Inflammatory macrophage (primary cell): ENCODE measurements at regions not wholly inside any gene's neighbourhood (a gene's known extent, or its start where the extent isn't known, plus 50 kb on each side); places are given as distances from the start of the nearest gene placed in this dataset.
"Not testable (repeated sequence)": the region's sequence is repeated elsewhere in the genome, so short reads cannot be mapped to it uniquely, and the experiment has no call there.

Experiments
- DNase-seq, 2 donors: peaks; one replicate each; pipeline ENCODE4 v3.0.0-alpha.2; 2020 to 2022

- no peak for DNase-seq
Observed at GRCh38 chr18:22753130-22753831, 179.8 kb upstream of the RBBP8 start.

- not testable (repeated sequence) for DNase-seq
Observed at GRCh38 chr18:22764005-22764404, 169.1 kb upstream of the RBBP8 start.

DNA sequence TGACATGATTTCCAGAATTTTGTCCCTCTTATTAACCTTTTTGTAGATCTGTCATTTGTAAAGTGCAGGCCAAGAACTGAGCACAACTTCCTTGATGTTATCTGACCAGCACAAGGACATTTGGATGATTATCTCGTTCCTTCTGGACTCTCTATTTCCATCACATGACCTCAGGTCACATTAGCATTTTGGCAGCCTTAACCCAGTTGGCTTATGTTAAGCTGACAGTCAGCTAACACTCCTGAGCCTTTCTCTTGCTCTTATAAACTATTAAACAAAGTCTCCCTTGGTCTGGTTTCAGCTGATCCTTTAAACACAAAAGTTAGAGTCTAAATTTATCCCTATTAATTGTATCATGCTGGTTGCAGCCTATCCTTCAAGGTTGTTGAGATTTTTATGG, 167.2 kb upstream of the RBBP8 start:
- DNase-seq: no peak

- DNase-seq: no peak
Observed at GRCh38 chr18:22767653-22768052, 165.5 kb upstream of the RBBP8 start.

GRCh38 chr18:22773944-22774343, 159.2 kb upstream of the RBBP8 start:
- no peak for DNase-seq

DNA sequence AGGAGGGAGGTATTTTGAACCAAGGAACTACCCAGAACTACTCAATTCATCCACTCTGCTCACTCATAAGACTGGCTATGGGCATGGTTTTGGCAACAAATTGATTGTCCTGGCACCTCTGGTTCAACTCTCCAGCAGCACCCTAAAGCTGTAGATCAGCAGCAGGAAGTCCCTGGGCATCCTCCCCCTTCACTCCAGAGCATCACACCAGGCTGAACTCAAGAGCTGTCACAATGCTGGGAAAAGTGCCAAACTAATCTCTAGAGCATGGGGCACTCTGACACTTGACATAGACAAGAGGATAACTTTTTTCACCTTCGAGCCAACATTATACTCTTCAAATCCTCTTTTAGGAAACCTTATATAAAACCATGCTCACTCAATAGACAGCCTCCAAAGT, 154.1 kb upstream of the RBBP8 start:
- DNase-seq: no peak

DNA sequence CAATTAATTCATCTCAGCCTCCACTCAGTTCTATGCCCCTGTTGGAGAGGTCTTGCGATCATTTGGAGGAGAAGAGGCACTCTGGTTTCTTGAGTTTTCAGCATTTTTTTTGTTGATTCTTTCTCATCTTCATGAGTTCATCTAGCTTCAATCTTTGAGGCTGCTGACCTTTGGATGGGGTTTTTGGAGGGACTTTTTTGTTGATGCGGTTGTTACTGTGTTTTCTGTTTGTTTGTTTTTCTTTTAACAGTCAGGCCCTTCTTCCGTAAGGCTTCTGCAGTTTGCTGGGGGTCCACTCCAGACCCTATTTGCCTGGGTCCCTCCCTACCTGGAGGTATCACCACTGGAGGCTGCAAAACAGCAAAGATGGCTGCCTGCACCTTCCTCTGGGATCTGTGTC, 149.9 kb upstream of the RBBP8 start:
- no peak for DNase-seq

DNA sequence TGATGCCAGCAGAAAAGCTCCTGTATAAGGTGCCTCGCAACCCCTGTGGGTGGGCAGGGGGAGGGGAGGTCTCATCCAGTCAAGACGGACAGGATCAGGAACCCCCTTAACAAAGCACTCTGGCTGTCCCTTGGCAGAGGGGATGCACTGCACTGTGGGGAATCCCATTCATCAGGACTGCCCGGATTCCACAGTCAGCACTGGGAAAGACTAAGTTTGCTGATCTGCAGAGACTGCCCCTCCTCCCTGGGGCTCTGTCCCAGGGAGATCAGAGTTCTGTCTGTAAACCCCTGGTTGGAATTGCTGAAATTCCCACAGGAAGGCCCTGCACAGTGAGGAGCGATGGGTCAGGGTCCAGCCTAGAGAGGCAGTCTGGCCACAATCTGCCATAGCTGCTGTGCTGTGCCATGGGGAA, 149.5 kb upstream of the RBBP8 start:
- DNase-seq: no peak

DNA sequence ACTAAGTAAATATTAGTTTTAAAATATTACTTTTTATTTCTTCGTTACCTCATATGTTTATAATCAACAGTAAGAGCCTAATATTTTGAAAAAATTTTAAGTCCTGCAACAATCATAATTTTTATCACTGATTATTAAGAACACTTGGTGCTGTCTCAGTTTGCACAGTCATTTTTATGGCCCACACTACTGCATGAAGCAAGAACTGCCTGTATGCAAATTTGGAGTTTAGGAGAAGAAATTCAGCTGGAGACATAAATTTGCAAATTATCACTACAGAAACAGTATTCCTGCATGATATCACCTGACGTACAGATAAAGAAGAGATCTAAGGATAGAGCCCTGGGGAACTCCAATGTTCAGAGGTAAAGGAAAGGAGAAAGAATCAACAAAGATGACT, 144.1 kb upstream of the RBBP8 start:
- DNase-seq: no peak

- DNase-seq: no peak
Observed at GRCh38 chr18:22789600-22789999, 143.5 kb upstream of the RBBP8 start.

DNA sequence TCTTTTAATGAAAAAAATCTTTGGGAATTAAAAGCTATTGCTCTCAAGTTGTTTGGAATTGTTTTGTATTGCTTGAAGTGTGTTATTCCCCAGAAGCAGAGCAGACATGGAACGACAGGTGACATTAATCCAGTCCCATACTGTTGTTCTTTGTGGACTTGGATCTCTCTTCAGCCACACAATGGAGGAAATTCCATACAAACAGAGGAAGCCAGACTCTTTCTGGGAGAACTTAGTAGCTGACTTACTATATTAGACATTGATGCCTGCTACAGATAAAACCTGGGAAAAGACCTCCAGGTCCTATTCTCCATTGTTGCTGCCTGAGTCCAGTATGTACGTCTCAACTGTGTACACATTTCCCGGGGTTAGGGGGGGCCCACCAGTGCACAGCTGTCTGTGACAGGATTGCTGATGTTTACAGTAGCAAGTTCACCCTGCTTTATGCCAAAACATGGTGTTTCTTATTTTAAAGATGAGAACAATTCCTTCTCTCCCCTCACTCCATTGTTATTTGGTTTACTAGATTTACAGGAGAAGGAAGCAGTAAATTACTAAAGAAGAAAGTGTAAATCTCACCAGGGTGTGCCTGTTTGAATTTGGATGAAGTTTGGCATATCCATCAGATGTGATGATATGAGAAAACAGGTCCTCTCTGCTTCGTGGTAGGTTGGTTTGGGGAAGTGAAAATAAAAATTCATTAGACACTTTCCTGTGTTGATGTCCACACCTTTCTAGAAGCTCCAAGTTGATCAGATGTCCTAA, 142.4 kb upstream of the RBBP8 start:
- DNase-seq: no peak

DNA sequence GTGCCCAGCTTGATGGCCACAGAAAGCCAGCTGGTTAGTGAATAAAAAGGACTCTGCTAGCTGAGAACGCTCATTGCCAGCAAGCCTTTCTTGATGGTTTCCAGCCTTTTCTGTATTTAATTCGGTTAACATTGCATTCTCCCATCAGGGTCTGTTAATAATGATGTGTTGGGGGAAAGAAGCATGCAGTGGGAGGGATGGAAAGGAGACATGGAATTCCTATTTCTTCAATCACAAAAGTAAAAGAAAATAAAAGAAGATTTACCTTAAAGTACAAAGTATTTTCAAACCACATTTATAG, 141.9 kb upstream of the RBBP8 start:
- DNase-seq: no peak

DNA sequence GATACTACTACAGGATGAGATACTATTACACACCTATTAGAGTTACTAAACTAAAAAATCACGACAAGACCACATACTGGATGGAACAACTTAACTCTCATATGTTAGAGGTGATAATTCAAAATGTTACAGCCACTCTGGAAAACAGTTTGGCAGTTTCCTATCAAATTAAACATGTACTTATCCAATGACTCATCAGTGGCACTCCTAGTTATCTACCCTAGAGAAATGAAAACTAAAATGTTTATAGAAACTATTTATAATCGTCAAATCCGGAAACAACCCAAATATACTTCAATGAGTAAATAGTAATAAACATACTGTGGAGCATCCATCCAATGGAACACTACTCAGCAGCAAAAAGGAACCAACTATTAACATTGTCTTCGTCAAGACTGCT, 137.0 kb upstream of the RBBP8 start:
- no peak for DNase-seq

DNA sequence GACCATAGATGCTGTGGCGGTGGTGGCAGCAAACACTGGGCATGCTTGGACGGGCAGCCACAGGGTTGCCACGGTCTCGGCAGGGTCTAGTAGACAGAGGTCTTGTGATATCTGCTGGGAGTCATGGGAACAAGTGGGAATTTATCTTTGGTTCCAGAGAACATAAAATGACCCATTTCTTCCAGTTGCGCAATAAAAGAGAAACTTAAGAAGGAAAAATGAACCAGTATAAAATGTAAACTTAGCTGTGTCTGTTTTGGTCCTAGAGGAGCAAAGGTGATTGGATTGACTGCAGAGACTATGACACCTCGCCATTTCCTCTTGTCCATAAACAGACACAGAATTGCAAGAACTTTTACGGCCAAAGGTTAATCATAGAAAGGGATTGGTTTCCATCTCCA, 132.6 kb upstream of the RBBP8 start:
- DNase-seq: no peak

GRCh38 chr18:22813648-22814328, 119.3 kb upstream of the RBBP8 start:
- peak in 1 of 2 donors; percentile 10 for DNase-seq

- no peak for DNase-seq
Observed at GRCh38 chr18:22814329-22814703, 118.8 kb upstream of the RBBP8 start.

DNA sequence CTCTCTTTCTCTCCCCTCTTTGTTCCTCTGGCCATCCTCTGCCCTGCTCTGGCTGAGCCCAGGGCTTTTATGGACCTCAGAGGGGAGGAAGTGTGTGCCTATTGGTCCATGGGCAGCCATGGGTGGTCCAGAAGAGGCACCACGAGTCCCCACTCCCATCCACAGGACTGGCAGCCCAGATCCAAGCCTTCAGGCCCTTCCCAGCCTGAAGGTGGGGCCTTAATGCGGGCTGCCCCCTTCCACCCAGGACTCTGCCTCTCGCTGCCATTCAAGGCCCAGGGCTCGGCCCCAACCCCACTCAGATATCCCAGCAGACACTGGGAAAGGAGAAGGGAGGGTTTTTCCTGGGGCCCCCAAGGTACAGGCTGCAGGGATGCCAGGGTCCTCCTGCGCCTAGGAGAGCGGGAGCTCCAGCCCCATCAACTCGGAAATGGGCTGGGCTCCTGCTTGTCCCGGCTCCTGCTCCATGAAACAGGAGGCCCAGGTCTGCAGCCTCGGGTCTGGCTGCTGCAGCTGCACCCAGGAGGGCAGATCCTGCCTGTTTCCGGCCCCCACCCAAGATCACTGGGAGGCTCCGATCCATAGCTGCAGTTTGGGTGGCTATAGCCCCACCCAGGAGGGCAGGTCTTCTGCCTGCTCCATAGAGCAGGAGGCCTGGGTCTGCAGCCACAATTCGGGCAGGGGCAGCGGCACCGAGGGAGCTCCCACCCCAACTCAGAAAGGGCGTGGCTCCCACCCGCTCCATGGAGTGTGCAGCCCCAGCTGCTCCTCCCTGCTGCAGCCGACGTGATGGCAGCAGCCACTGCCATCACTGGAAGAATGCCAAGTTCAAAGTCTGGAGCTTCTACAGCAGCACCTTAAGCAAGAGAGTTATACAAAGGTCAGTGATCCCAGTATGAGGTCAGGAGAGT, 116.6 kb upstream of the RBBP8 start:
- no peak for DNase-seq

GRCh38 chr18:22817844-22818243, 115.3 kb upstream of the RBBP8 start:
- no peak for DNase-seq

DNA sequence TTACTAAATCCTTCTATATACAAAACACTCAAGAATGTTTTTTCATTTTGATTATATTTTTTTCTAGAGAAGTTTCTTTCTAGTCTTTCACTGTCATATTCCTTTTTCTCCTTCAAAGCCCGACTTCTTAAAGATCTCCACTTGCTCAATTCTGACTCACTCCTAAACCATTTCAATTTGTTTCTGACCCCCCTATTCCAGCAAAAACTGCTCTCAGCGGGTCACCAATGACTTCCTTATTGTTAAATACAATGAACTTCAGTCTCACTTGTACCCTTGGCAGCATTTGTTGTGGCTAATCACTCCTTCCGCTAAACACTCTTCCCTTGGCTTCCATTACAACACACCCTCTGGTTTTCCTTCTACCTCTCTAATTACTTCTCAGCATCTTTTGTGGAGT, 111.1 kb upstream of the RBBP8 start:
- no peak for DNase-seq

DNA sequence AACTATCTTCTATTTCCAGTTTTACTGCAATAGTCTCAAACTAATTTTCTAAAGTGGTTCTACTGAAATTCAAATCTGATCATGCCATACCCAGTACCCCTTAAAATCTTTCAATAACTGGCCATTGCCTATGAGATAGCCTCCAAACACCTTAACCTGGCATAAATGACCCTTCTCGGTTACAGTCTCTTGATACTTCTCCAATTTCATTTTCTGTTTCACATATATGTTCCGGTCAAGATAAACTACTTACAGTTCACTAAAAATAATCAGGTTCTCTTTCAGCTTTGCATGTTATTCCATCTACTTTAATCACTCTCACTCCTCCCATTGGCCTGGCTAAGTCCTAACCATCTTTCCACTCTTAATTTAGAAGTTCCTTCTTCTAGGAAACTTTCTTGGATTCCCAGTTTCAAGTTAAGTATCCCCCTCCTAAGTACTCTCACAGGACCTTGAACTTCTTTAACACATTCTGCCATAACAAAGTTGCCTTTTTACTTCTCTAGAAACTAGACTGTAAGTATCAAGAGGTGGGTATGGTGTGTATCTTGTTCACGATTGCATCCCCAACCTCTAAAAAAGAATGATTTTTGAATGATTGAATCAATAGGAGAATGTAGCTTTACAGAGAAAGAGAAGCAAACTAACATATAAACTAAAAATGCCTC, 110.2 kb upstream of the RBBP8 start:
- no peak for DNase-seq

DNA sequence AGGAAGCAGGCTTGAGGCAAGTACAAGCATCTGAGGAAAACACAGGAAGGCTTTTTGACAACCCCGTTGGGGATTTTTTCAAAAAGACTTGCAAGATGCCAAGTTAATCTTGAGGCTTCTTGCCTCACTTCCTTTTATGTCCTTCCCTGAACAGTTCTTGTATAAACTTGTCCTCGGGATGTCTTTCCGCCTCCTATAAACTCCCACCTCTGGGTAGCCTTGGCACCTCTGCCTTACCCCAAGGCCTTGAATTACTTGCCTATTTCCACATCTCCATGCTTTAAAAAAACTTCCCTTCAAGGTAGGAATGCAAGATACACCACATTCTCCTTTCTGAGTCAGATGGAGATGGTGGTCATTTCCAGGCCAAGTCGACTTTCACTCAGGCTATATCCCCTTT, 106.4 kb upstream of the RBBP8 start:
- no peak for DNase-seq

GRCh38 chr18:22827216-22827615, 105.9 kb upstream of the RBBP8 start:
- DNase-seq: peak; percentile 42 to 63
